ENCODE measurements at regions not wholly inside any gene's neighbourhood (a gene's known extent, or its start where the extent isn't known, plus 50 kb on each side); places are given as distances from the start of the nearest gene placed in this dataset.

DNA sequence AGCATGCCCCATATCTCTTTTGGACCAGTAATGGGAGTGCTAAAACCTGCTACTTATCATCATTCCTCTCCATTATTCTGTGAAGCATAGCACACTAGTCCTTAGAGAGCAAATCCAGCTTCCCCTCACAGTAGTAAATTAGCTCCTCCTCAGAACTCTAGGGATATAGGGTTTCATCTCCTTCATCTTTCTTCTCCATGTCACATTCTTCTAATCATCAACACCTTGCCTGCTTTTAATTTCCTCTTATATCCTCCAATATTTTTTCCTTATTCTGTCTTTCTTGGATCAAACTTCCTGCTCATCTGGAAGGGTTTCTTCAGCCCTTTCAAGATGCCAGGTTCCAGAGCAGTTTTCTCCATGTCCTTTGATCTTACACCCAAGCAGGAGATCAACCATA lies 321.4 kb upstream of the ACVR2A start:
- DNase-seq (no peak), ATAC-seq (no peak)
- no peaks in the 10 kb centered on the region for H3K36me3 Mint-ChIP-seq (ENCODE audit: low read depth)
- H3K27ac Mint-ChIP-seq: no peak overlapping the region
- no peaks in the 10 kb centered on the region for H3K4me1 Mint-ChIP-seq
- peaks cover 10% of the 10 kb centered on the region for H3K9me3 Mint-ChIP-seq
- no peak overlapping the region for H3K4me3 Mint-ChIP-seq
- H3K27me3 Mint-ChIP-seq: peaks cover 5% of the 10 kb centered on the region

GRCh38 chr2:147521936-147522335 lies 322.9 kb upstream of the ACVR2A start:
- H3K27ac Mint-ChIP-seq: no peak overlapping the region
- no peak overlapping the region for H3K4me3 Mint-ChIP-seq
- no peaks in the 10 kb centered on the region for H3K4me1 Mint-ChIP-seq
- peaks cover 5% of the 10 kb centered on the region for H3K27me3 Mint-ChIP-seq
- peaks cover 10% of the 10 kb centered on the region for H3K9me3 Mint-ChIP-seq
- no peak for DNase-seq
- H3K36me3 Mint-ChIP-seq (ENCODE audit: low read depth): no peaks in the 10 kb centered on the region
- no peak for ATAC-seq

- ATAC-seq: no peak
- Mint-ChIP-seq H3K4me1 (no peaks in the 10 kb centered on the region), H3K9me3 (peaks cover 10% of the 10 kb centered on the region), H3K27me3 (peaks cover 5% of the 10 kb centered on the region), H3K36me3 (ENCODE audit: low read depth) (no peaks in the 10 kb centered on the region), H3K27ac (no peak overlapping the region), H3K4me3 (no peak overlapping the region)
- no peak for DNase-seq
Measured at GRCh38 chr2:147520817-147521216, 324.0 kb upstream of the ACVR2A start.

DNA sequence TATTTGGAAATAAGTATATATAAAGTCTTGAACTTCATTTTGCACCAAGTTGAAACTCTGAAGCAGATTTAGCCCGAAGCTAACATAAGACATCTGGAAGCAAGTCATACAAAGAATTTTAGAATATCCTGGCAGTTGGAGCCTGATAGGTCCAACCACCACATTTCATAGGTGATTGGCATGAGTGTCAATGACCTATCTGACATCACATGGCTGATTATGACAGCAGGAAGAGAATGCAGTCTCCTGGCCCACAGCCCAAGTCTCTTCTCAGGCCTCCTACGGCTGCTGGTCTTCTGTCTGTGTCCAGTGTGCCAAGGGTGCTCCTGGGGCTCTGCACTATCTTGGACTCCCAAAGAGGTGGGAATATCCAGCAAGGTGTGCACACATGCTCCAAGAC lies 325.7 kb upstream of the ACVR2A start:
- no peak overlapping the region for H3K27ac Mint-ChIP-seq
- no peaks in the 10 kb centered on the region for H3K4me1 Mint-ChIP-seq
- no peak overlapping the region for H3K4me3 Mint-ChIP-seq
- ATAC-seq (no peak), DNase-seq (no peak)
- H3K9me3 Mint-ChIP-seq: peaks cover 7% of the 10 kb centered on the region
- peaks cover 5% of the 10 kb centered on the region for H3K27me3 Mint-ChIP-seq
- no peaks in the 10 kb centered on the region for H3K36me3 Mint-ChIP-seq (ENCODE audit: low read depth)

DNA sequence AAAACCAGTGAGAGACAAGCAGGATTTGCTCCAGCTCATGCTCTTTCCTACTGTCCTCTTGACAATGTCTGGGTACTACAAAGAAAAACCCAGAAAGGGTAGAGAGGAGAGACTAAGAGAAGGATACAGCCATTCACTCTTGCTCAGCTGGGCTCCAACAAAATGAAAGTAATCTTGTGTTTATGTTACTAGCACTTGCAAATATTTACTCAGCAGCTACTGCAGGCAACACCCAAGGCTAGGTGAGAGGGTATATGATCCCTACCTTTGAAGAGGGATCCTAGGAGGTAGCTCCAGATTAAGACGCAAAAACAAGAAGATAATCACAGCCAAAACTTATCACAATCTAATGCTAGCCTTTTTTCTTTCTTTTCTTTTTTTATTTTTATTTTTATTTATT lies 329.6 kb upstream of the ACVR2A start:
- ATAC-seq (no peak), DNase-seq (no peak)
- Mint-ChIP-seq H3K36me3 (ENCODE audit: low read depth) (no peaks in the 10 kb centered on the region), H3K27ac (no peak overlapping the region), H3K9me3 (no peaks in the 10 kb centered on the region), H3K27me3 (no peaks in the 10 kb centered on the region), H3K4me3 (no peak overlapping the region), H3K4me1 (no peaks in the 10 kb centered on the region)

GRCh38 chr2:147512206-147512605 lies 332.6 kb upstream of the ACVR2A start:
- no peak for ATAC-seq
- H3K9me3 Mint-ChIP-seq: peaks cover 3% of the 10 kb centered on the region
- no peaks in the 10 kb centered on the region for H3K36me3 Mint-ChIP-seq (ENCODE audit: low read depth)
- DNase-seq: no peak
- H3K4me1 Mint-ChIP-seq: no peaks in the 10 kb centered on the region
- no peaks in the 10 kb centered on the region for H3K27me3 Mint-ChIP-seq
- no peak overlapping the region for H3K27ac Mint-ChIP-seq
- no peak overlapping the region for H3K4me3 Mint-ChIP-seq

GRCh38 chr2:147511491-147511948 lies 333.3 kb upstream of the ACVR2A start:
- Mint-ChIP-seq H3K4me3 (no peak overlapping the region), H3K4me1 (no peaks in the 10 kb centered on the region), H3K36me3 (ENCODE audit: low read depth) (no peaks in the 10 kb centered on the region), H3K27ac (no peak overlapping the region), H3K9me3 (peaks cover 3% of the 10 kb centered on the region), H3K27me3 (no peaks in the 10 kb centered on the region)
- ATAC-seq: no peak
- DNase-seq: no peak

- Mint-ChIP-seq H3K36me3 (ENCODE audit: low read depth) (no peaks in the 10 kb centered on the region), H3K4me1 (no peaks in the 10 kb centered on the region), H3K4me3 (no peak overlapping the region), H3K27me3 (no peaks in the 10 kb centered on the region), H3K9me3 (peaks cover 3% of the 10 kb centered on the region), H3K27ac (no peak overlapping the region)
- DNase-seq (no peak), ATAC-seq (no peak)
Measured at GRCh38 chr2:147509821-147510220, 335.0 kb upstream of the ACVR2A start.

GRCh38 chr2:147506889-147507288 lies 337.9 kb upstream of the ACVR2A start:
- Mint-ChIP-seq H3K4me3 (no peak overlapping the region), H3K4me1 (no peaks in the 10 kb centered on the region), H3K27me3 (no peaks in the 10 kb centered on the region), H3K36me3 (ENCODE audit: low read depth) (no peaks in the 10 kb centered on the region), H3K27ac (no peak overlapping the region), H3K9me3 (peaks cover 3% of the 10 kb centered on the region)
- no peak for ATAC-seq
- no peak for DNase-seq

DNA sequence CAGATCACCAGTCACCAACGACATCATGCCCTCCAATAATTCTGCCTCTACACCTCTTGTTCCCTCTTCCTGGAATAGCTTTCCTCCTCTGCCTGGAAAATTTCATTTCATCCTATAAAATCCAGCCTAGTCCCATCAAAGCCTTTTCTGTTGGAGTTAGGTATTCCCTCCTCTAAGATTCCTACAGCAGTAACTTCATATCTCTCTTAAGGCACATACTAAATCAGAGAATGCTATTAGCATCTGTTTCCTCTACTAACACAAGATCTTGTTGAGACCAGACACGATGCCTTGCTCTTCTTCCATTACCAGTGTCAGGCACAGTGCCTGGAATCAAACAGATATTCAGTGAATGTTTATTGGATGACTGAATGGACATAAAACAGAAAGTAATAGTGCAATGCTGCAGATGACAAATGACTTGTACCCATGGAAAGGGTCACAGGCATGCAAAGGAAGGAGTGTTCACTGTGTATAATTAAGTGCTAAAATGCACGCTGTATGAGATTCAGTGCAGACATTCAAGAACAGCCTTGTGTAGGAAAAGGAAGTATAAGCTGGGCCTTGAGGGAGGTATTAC lies 342.0 kb upstream of the ACVR2A start:
- ATAC-seq: no peak
- Mint-ChIP-seq H3K4me1 (peaks cover 15% of the 10 kb centered on the region), H3K36me3 (ENCODE audit: low read depth) (no peaks in the 10 kb centered on the region), H3K27ac (no peak overlapping the region), H3K27me3 (no peaks in the 10 kb centered on the region), H3K9me3 (no peaks in the 10 kb centered on the region), H3K4me3 (no peak overlapping the region)
- DNase-seq: no peak

DNA sequence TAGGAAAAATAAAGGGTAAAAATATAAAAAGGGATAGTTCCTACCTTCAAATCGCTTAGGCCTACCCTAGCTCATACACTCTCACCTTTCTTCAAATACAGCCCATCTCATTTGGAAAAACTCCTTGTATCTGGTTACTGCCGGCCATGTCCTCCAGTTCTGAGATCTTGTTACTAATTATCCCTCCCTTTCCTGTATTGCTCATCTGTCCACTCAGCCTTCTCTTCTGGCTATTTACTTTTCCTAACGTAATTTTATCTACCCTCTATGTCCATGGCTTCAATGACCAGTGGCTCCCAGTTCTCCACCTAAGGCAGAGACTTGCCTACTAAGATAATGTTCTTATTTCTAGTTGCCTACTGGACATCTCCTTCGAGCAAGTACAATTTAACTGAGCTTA lies 342.9 kb upstream of the ACVR2A start:
- H3K27ac Mint-ChIP-seq: no peak overlapping the region

DNA sequence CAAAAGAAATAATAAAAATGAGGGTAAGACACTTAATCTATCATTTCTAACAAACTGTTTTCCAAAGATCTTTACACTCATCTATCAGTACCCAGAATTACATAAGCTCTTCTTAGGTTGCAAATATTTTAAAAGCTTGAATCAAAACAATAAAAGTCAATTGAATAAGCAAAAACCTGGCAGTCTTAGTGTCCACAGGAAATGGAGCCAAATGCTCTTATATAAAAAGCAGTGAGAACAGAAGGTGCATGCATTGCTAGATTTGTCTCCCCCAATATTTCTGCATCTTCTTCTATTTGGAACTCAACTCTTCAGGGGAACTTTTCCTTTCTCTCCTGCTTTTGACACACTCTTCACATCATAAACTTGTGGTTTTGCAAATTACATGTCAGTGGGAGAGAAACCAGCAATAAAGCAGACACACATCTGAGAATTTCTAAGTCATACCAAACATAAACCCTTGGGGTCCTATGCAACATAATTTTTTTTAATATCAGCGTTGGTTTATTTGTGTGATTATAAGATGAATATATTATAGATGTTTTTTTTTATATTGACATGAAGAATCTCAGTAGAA lies 343.9 kb upstream of the ACVR2A start:
- no peaks in the 10 kb centered on the region for H3K36me3 Mint-ChIP-seq (ENCODE audit: low read depth)
- no peak for ATAC-seq
- peaks cover 15% of the 10 kb centered on the region for H3K4me1 Mint-ChIP-seq
- H3K4me3 Mint-ChIP-seq: no peak overlapping the region
- DNase-seq: no peak
- peak overlapping the region; percentile 6 for H3K27ac Mint-ChIP-seq
- H3K27me3 Mint-ChIP-seq: no peaks in the 10 kb centered on the region
- H3K9me3 Mint-ChIP-seq: no peaks in the 10 kb centered on the region

More for the DNA sequence above, 342.9 kb upstream of the ACVR2A start:
- Mint-ChIP-seq H3K9me3 (no peaks in the 10 kb centered on the region), H3K27me3 (no peaks in the 10 kb centered on the region), H3K4me1 (peaks cover 15% of the 10 kb centered on the region), H3K36me3 (ENCODE audit: low read depth) (no peaks in the 10 kb centered on the region), H3K4me3 (no peak overlapping the region)
- DNase-seq: no peak
- ATAC-seq: no peak

DNA sequence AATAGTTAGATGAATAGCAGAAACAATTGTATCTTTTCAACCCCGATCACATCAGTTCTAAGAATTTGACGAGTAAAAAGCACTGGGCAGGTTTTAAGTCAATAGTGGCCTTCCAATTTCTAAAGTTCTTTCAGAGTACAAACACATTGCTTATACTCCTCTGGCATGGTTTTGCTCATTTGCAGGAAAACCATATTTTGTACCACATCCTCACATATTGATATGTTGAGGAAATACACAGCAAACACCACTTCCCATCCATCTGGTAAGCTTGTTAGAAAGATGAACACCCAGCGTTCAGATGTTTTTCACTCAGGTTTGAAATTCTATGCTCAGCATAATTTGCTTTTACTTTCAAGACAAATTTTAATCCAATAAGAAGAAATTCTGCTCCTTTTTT lies 344.6 kb upstream of the ACVR2A start:
- no peaks in the 10 kb centered on the region for H3K27me3 Mint-ChIP-seq
- ATAC-seq: no peak
- no peak overlapping the region for H3K4me3 Mint-ChIP-seq
- H3K36me3 Mint-ChIP-seq (ENCODE audit: low read depth): no peaks in the 10 kb centered on the region
- no peak for DNase-seq
- peaks cover 15% of the 10 kb centered on the region for H3K4me1 Mint-ChIP-seq
- no peaks in the 10 kb centered on the region for H3K9me3 Mint-ChIP-seq
- no peak overlapping the region for H3K27ac Mint-ChIP-seq

GRCh38 chr2:147499785-147500184 lies 345.0 kb upstream of the ACVR2A start:
- ATAC-seq (no peak), DNase-seq (no peak)
- Mint-ChIP-seq H3K4me3 (no peak overlapping the region), H3K27ac (no peak overlapping the region), H3K36me3 (ENCODE audit: low read depth) (no peaks in the 10 kb centered on the region), H3K9me3 (no peaks in the 10 kb centered on the region), H3K4me1 (peaks cover 15% of the 10 kb centered on the region), H3K27me3 (no peaks in the 10 kb centered on the region)

- Mint-ChIP-seq H3K27me3 (no peaks in the 10 kb centered on the region), H3K9me3 (no peaks in the 10 kb centered on the region), H3K4me1 (peaks cover 13% of the 10 kb centered on the region), H3K27ac (no peak overlapping the region), H3K36me3 (ENCODE audit: low read depth) (no peaks in the 10 kb centered on the region), H3K4me3 (no peak overlapping the region)
- no peak for DNase-seq
- no peak for ATAC-seq
Measured at GRCh38 chr2:147495734-147496133, 349.1 kb upstream of the ACVR2A start.

DNA sequence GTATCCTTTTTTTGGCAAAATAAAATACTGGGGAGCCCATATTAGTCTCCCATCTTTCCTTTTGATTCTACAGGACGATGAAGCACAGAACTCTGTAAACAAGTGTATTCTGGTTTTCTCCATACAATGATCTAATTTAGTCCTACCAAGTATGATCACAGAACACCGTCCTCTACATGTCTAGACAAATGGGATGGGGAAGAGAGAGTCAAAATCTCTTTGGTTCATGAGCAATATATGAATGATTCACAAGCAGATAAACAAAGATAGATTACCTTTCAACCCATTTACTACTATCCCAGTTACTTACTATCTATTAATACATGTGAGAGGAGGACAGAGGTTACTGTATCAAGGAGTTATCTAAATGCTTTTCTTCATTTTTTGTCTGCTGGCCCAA lies 352.4 kb upstream of the ACVR2A start:
- ATAC-seq (no peak), DNase-seq (no peak)
- Mint-ChIP-seq H3K9me3 (no peaks in the 10 kb centered on the region), H3K4me1 (peaks cover 13% of the 10 kb centered on the region), H3K4me3 (no peak overlapping the region), H3K27ac (no peak overlapping the region), H3K27me3 (no peaks in the 10 kb centered on the region), H3K36me3 (ENCODE audit: low read depth) (no peaks in the 10 kb centered on the region)
